ENCODE measurements at regions not wholly inside any gene's neighbourhood (a gene's known extent, or its start where the extent isn't known, plus 50 kb on each side); places are given as distances from the start of the nearest gene placed in this dataset.

GRCh38 chr2:49371128-49371701 lies 216.9 kb upstream of the FSHR start:
- DNase-seq: no peak
- TF ChIP-seq EP300 (IDR thresholded peaks at IDR 0.05) (no peak), CTCF (IDR thresholded peaks at IDR 0.05) (no peak), POLR2A (IDR thresholded peaks at IDR 0.05) (no peak)
- H3K27me3 ChIP-seq: no peaks in the 10 kb centered on the region
- intact Hi-C loops (cut with DNase I): no loop called here
- H3K4me3 ChIP-seq: no peak overlapping the region
- no peak overlapping the region for H3K27ac ChIP-seq
- H3K9me3 ChIP-seq: no peaks in the 10 kb centered on the region
- no peaks in the 10 kb centered on the region for H3K4me1 ChIP-seq (ENCODE audit: insufficient read depth)
- H3K36me3 ChIP-seq: no peaks in the 10 kb centered on the region

- H3K9me3 ChIP-seq: no peaks in the 10 kb centered on the region
- peaks cover 2% of the 10 kb centered on the region for H3K27me3 ChIP-seq
- no peak overlapping the region for H3K4me3 ChIP-seq
- no peaks in the 10 kb centered on the region for H3K36me3 ChIP-seq
- H3K27ac ChIP-seq: no peak overlapping the region
- DNase-seq: no peak
- intact Hi-C loops (cut with DNase I): no loop called here
- no peaks in the 10 kb centered on the region for H3K4me1 ChIP-seq (ENCODE audit: insufficient read depth)
- 74 to 82% (median 78%) methylated on average over 6 of the region's 6 CpGs for WGBS, 3 donors
- TF ChIP-seq POLR2A (IDR thresholded peaks at IDR 0.05) (no peak), EP300 (IDR thresholded peaks at IDR 0.05) (no peak), CTCF (IDR thresholded peaks at IDR 0.05) (no peak)
Measured at GRCh38 chr2:49369650-49370049, 215.3 kb upstream of the FSHR start.

GRCh38 chr2:49369101-49369500 lies 214.8 kb upstream of the FSHR start:
- Histone ChIP-seq H3K27ac (no peak overlapping the region), H3K36me3 (no peaks in the 10 kb centered on the region), H3K4me3 (no peak overlapping the region), H3K4me1 (ENCODE audit: insufficient read depth) (no peaks in the 10 kb centered on the region), H3K9me3 (no peaks in the 10 kb centered on the region), H3K27me3 (peaks cover 2% of the 10 kb centered on the region)
- 58 to 60% (median 60%) methylated on average over 2 of the region's 2 CpGs for WGBS, 3 donors
- intact Hi-C loops (cut with DNase I): no loop called here
- no peak for DNase-seq
- TF ChIP-seq CTCF (IDR thresholded peaks at IDR 0.05) (no peak), EP300 (IDR thresholded peaks at IDR 0.05) (no peak), POLR2A (IDR thresholded peaks at IDR 0.05) (no peak)

DNA sequence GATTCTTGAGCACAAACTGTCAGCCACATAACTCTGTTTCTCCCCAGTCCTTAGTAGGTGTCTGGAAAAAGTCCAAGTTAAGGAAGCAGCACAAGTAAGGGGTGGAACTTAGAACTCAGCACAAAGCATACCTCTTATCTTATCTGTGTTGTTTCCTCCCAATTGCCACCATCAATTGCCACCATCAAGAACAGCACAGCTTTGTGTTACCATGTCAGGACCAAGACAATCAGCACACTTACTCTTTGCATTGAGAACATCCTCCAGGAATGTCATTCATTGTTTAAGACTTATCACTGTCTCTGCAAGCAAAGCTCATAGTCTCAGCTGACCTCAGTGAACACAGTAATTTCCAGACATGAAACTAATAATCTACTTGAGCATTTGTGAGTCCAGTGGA lies 212.7 kb upstream of the FSHR start:
- intact Hi-C loops (cut with DNase I): no loop called here
- Histone ChIP-seq H3K9me3 (peaks cover 0 to 6% of the 10 kb centered on the region in 2 donors), H3K4me1 (ENCODE audit: insufficient read depth) (no peaks in the 10 kb centered on the region), H3K27ac (no peak overlapping the region), H3K4me3 (no peak overlapping the region), H3K27me3 (peaks cover 2% of the 10 kb centered on the region), H3K36me3 (no peaks in the 10 kb centered on the region)
- DNase-seq: no peak
- TF ChIP-seq CTCF (IDR thresholded peaks at IDR 0.05) (no peak), EP300 (IDR thresholded peaks at IDR 0.05) (no peak), POLR2A (IDR thresholded peaks at IDR 0.05) (no peak)

DNA sequence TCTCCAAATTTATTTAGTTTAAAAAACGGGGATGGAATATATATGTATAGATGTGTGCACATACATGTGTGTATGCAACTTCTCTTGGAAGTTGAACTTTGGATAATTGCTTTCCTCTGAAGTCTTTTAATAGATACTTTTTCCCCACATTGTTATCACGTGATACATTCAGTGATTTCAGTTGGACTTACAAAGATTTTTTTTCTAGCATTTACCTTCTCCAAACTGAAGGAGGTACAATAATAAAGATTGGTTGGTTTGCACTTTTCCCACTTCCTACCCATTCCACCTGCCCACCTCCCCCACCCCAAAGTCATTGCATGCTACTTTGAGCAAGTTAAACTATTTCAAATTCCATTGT lies 206.1 kb upstream of the FSHR start:
- Histone ChIP-seq H3K27me3 (peaks cover 2% of the 10 kb centered on the region), H3K4me3 (no peak overlapping the region), H3K9me3 (peaks cover 0 to 6% of the 10 kb centered on the region in 2 donors), H3K36me3 (no peaks in the 10 kb centered on the region), H3K27ac (no peak overlapping the region), H3K4me1 (ENCODE audit: insufficient read depth) (no peaks in the 10 kb centered on the region)
- intact Hi-C loops (cut with DNase I): no loop called here
- DNase-seq: no peak
- 12 to 19% (median 17%) methylated on average over 2 of the region's 2 CpGs for WGBS, 3 donors
- TF ChIP-seq EP300 (IDR thresholded peaks at IDR 0.05) (no peak), POLR2A (IDR thresholded peaks at IDR 0.05) (no peak), CTCF (IDR thresholded peaks at IDR 0.05) (no peak)

All from ovary (tissue), 7 donors.